HCT116 (cell line): ENCODE measurements at regions not wholly inside any gene's neighbourhood (a gene's known extent, or its start where the extent isn't known, plus 50 kb on each side); places are given as distances from the start of the nearest gene placed in this dataset.

ENCODE experiments used
- CTCF ChIP-seq, 3 experiments: fragments of 200-600 bp in 1 of 3; sonication (generic) in 1 of 3; IDR thresholded peaks in 2 of 3; conservative IDR thresholded peaks in 1 of 3; 2 replicates each; pipeline ENCODE4 v1.5.1; 2012 to 2017; ENCODE audit warnings: low read depth in 2 of 3, low read length in 2 of 3, antibody characterized with exemption in 1 of 3, borderline replicate concordance in 1 of 3, control low read depth in 1 of 3, mild to moderate bottlenecking in 1 of 3, mixed read lengths in 1 of 3, mixed run types in 1 of 3, moderate library complexity in 1 of 3; ENCODE audit not compliant: insufficient read depth in 1 of 3
- EZH2 ChIP-seq: fragments of 200-600 bp; sonication (generic); IDR thresholded peaks from 2 replicates; pipeline ENCODE4 v1.6.1; 2017; ENCODE audit warnings: antibody characterized with exemption, mixed run types
- JUND ChIP-seq: IDR thresholded peaks from 2 replicates; pipeline ENCODE4 v1.6.1; 2012
- POLR2A ChIP-seq: IDR thresholded peaks from 2 replicates; pipeline ENCODE4 v1.7.0; 2011; ENCODE audit warnings: borderline replicate concordance; ENCODE audit not compliant: insufficient read depth, insufficient read length; ENCODE audit errors: extremely low read depth
- TF ChIP-seq, protein P1 (sequence below): IDR thresholded peaks from 2 replicates; pipeline ENCODE4 v1.6.1; 2012

DNA sequence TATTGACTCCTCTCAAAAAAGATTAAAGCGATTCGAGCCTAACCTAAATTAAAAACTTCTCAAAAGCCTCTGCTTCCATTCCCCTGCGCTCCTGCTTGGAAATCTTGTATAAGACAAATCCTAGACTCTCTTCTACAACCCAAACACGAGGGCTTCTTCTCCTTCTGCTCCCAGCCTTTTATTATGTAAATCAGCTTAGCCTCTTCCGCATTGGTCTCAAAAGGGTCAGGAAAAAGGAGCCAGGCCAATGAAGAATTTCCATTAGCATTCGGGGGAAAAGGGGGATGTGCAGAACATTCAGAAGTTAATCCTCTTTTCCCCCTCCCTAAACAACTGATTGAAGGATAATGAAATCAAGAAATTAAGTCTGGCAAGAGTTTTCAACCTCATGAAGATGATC is 107.9 kb downstream of the FAM124B start:
- no peak for TF ChIP-seq JUND
- no peak for TF ChIP-seq CTCF (IDR thresholded peaks at IDR 0.05 in 2 of 3, conservative IDR thresholded peaks at IDR 0.05 in 1 of 3; ENCODE audit: borderline replicate concordance in 1 of 3, insufficient read depth in 1 of 3, low read depth in 2 of 3, low read length in 2 of 3)
- TF ChIP-seq POLR2A, result no peak
- TF ChIP-seq, protein P1, sequence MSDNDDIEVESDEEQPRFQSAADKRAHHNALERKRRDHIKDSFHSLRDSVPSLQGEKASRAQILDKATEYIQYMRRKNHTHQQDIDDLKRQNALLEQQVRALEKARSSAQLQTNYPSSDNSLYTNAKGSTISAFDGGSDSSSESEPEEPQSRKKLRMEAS, result no peak
- no peak for TF ChIP-seq EZH2
